H9 (cell line): ENCODE measurements at regions not wholly inside any gene's neighbourhood (a gene's known extent, or its start where the extent isn't known, plus 50 kb on each side); places are given as distances from the start of the nearest gene placed in this dataset.

Experiments used
- DNase-seq: peaks from one replicate; pipeline ENCODE4 v3.0.0-alpha.2; 2017
- H2AFZ ChIP-seq: one replicate; pipeline ENCODE4 v1.6.1; 2013; ENCODE audit warnings: mild to moderate bottlenecking, low read length, control low read depth, moderate library complexity
- H2AK5ac ChIP-seq: 2 replicates; pipeline ENCODE4 v1.6.1; 2013; ENCODE audit warnings: low read length, control low read depth, mixed read lengths; ENCODE audit not compliant: insufficient read length
- H2BK120ac ChIP-seq: one replicate; pipeline ENCODE4 v1.6.1; 2013; ENCODE audit warnings: low read depth, mild to moderate bottlenecking, low read length, control low read depth, inconsistent platforms; ENCODE audit not compliant: poor library complexity, severe bottlenecking
- H2BK12ac ChIP-seq: 2 replicates; pipeline ENCODE4 v1.6.1; 2013; ENCODE audit warnings: low read length, control low read depth, mixed read lengths, low read depth; ENCODE audit not compliant: insufficient read length
- H2BK15ac ChIP-seq: 2 replicates; pipeline ENCODE4 v1.6.1; 2013; ENCODE audit warnings: low read depth, low read length, control low read depth
- H2BK20ac ChIP-seq: one replicate; pipeline ENCODE4 v1.6.1; 2013; ENCODE audit warnings: low read depth, mild to moderate bottlenecking, low read length, control low read depth, inconsistent platforms; ENCODE audit not compliant: poor library complexity, severe bottlenecking
- H2BK5ac ChIP-seq: 2 replicates; pipeline ENCODE4 v1.6.1; 2013; ENCODE audit warnings: low read length, control low read depth, mixed read lengths; ENCODE audit not compliant: insufficient read length
- H3K14ac ChIP-seq: 2 replicates; pipeline ENCODE4 v1.6.1; 2013; ENCODE audit warnings: low read length, control low read depth; ENCODE audit not compliant: insufficient read depth
- H3K18ac ChIP-seq: 2 replicates; pipeline ENCODE4 v1.6.1; 2013; ENCODE audit warnings: low read depth, mild to moderate bottlenecking, mixed read lengths, low read length, control low read depth; ENCODE audit not compliant: insufficient read length
- H3K23ac ChIP-seq: 2 replicates; pipeline ENCODE4 v1.6.1; 2013; ENCODE audit warnings: low read length, control low read depth, mixed read lengths, low read depth; ENCODE audit not compliant: insufficient read length
- H3K23me2 ChIP-seq: 2 replicates; pipeline ENCODE4 v1.6.1; 2013; ENCODE audit warnings: low read depth, mild to moderate bottlenecking, mixed read lengths, low read length, control low read depth; ENCODE audit not compliant: insufficient read length, poor library complexity, severe bottlenecking
- H3K27ac ChIP-seq: 2 replicates; pipeline ENCODE4 v1.5.1; 2013; ENCODE audit warnings: low read length, control low read depth, mixed read lengths, low read depth; ENCODE audit not compliant: insufficient read length
- H3K27me3 ChIP-seq: 2 replicates; pipeline ENCODE4 v1.6.1; 2013; ENCODE audit warnings: low read length, control low read depth, inconsistent platforms; ENCODE audit not compliant: insufficient read depth
- H3K4ac ChIP-seq: 2 replicates; pipeline ENCODE4 v1.6.1; 2013; ENCODE audit warnings: low read depth, mild to moderate bottlenecking, control low read depth, inconsistent platforms, low read length, moderate library complexity
- H3K4me1 ChIP-seq: 2 replicates; pipeline ENCODE4 v1.6.1; 2013; ENCODE audit warnings: low read length, control low read depth, inconsistent platforms; ENCODE audit not compliant: insufficient read depth
- H3K4me2 ChIP-seq: 2 replicates; pipeline ENCODE4 v1.6.1; 2013; ENCODE audit warnings: low read length, control low read depth, mixed read lengths; ENCODE audit not compliant: insufficient read length, insufficient read depth
- H3K56ac ChIP-seq: 2 replicates; pipeline ENCODE4 v1.6.1; 2013; ENCODE audit warnings: low read depth, mild to moderate bottlenecking, mixed read lengths, low read length, control low read depth; ENCODE audit not compliant: insufficient read length
- H3K79me1 ChIP-seq: 2 replicates; pipeline ENCODE4 v1.6.1; 2013; ENCODE audit warnings: low read depth, mild to moderate bottlenecking, moderate library complexity, low read length, control low read depth, inconsistent platforms; ENCODE audit not compliant: insufficient read depth, poor library complexity, severe bottlenecking
- H3K79me2 ChIP-seq: 2 replicates; pipeline ENCODE4 v1.6.1; 2013; ENCODE audit warnings: low read length, control low read depth, inconsistent platforms; ENCODE audit not compliant: insufficient read depth
- H3K9ac ChIP-seq: 2 replicates; pipeline ENCODE4 v1.6.1; 2013; ENCODE audit warnings: low read length, control low read depth, mixed read lengths; ENCODE audit not compliant: insufficient read length; ENCODE audit errors: extremely low read depth
- H3K9me3 ChIP-seq: one replicate; pipeline ENCODE4 v1.6.1; 2013; ENCODE audit warnings: low read depth, low read length, inconsistent platforms; ENCODE audit not compliant: control insufficient read depth
- H3T11ph ChIP-seq: one replicate; pipeline ENCODE4 v1.6.1; 2013; ENCODE audit warnings: mild to moderate bottlenecking, low read length, control low read depth, inconsistent platforms
- H4K20me1 ChIP-seq: one replicate; pipeline ENCODE4 v1.6.1; 2013; ENCODE audit not compliant: control insufficient read depth, insufficient read length, insufficient read depth
- H4K5ac ChIP-seq: 2 replicates; pipeline ENCODE4 v1.6.1; 2013; ENCODE audit warnings: low read depth, mild to moderate bottlenecking, mixed read lengths, low read length, control low read depth; ENCODE audit not compliant: insufficient read length
- H4K8ac ChIP-seq: replicated peaks from 2 replicates; pipeline ENCODE4 v1.6.1; 2013; ENCODE audit warnings: low read length, control low read depth, mixed read lengths, low read depth; ENCODE audit not compliant: insufficient read length
- H4K91ac ChIP-seq: 2 replicates; pipeline ENCODE4 v1.6.1; 2013; ENCODE audit warnings: low read depth, mild to moderate bottlenecking, moderate library complexity, mixed read lengths, low read length, control low read depth; ENCODE audit not compliant: insufficient read length
- H3K27ac Mint-ChIP-seq, 3 experiments: 2 replicates in 2 of 3; 3 replicates in 1 of 3; pipeline ENCODE4 v1.8.0; 2020 to 2021; ENCODE audit warnings: mixed read lengths in 3 of 3, mild to moderate bottlenecking in 1 of 3, moderate library complexity in 1 of 3
- H3K27me3 Mint-ChIP-seq: 2 replicates; pipeline ENCODE4 v1.8.0; 2021; ENCODE audit warnings: low read depth, mild to moderate bottlenecking, moderate library complexity, mixed read lengths
- H3K36me3 Mint-ChIP-seq, 3 experiments: 2 replicates in 2 of 3; 3 replicates in 1 of 3; pipeline ENCODE4 v1.8.0; 2020 to 2021; ENCODE audit warnings: low read depth in 3 of 3, mixed read lengths in 3 of 3; ENCODE audit not compliant: insufficient read depth in 1 of 3
- H3K4me1 Mint-ChIP-seq, 2 experiments: 2 replicates each; pipeline ENCODE4 v1.8.0; 2020; ENCODE audit warnings: mixed read lengths in 2 of 2
- H3K4me3 Mint-ChIP-seq, 2 experiments: 2 replicates in 1 of 2; 3 replicates in 1 of 2; pipeline ENCODE4 v1.8.0; 2020 to 2021; ENCODE audit warnings: mild to moderate bottlenecking in 2 of 2, mixed read lengths in 2 of 2, moderate library complexity in 1 of 2
- H3K9me3 Mint-ChIP-seq, 2 experiments: 2 replicates in 1 of 2; 3 replicates in 1 of 2; pipeline ENCODE4 v1.8.0; 2020; ENCODE audit warnings: mild to moderate bottlenecking in 2 of 2, mixed read lengths in 2 of 2, moderate library complexity in 1 of 2
- CTCF ChIP-seq: fragments of 200-600 bp; sonication (generic); conservative IDR thresholded peaks from 3 replicates; pipeline ENCODE4 v1.8.0; 2021; ENCODE audit warnings: antibody characterized with exemption, mild to moderate bottlenecking
- WGBS: extraction: QIAGEN DNeasy Blood & Tissue Kit; methylation state at CpG from one replicate; pipeline ENCODE4 v1.1.7; 2013; ENCODE audit warnings: missing lambda C conversion rate, low lambda C conversion rate, mixed read lengths; ENCODE audit not compliant: insufficient read length; ENCODE audit errors: extremely low coverage; 5-methylcytosine and 5-hydroxymethylcytosine counted together

- Histone ChIP-seq H4K5ac (no peak overlapping the region), H2AFZ (no peak overlapping the region)
- no peak for TF ChIP-seq CTCF
These were observed 520.8 kb downstream of the PTPRU start for GRCh38 chr1:29756901-29757725.

More at GRCh38 chr1:29756901-29757725, 520.8 kb downstream of the PTPRU start:
- Histone ChIP-seq H3K18ac (no peak overlapping the region), H3K23ac (no peak overlapping the region), H3K27ac (no peak overlapping the region), H3K4me1 (no peaks in the 10 kb centered on the region), H3K23me2 (no peaks in the 10 kb centered on the region), H3K9me3 (no peaks in the 10 kb centered on the region), H2BK5ac (no peak overlapping the region), H2BK20ac (no peak overlapping the region), H3T11ph (no peak overlapping the region), H3K56ac (no peak overlapping the region), H3K9ac (no peak overlapping the region), H3K4ac (no peak overlapping the region), H3K27me3 (no peaks in the 10 kb centered on the region), H3K79me1 (no peaks in the 10 kb centered on the region), H2BK12ac (no peak overlapping the region), H4K20me1 (no peaks in the 10 kb centered on the region), H2BK120ac (no peak overlapping the region), H3K14ac (no peak overlapping the region), H3K4me2 (no peak overlapping the region), H3K79me2 (no peaks in the 10 kb centered on the region), H2BK15ac (no peak overlapping the region), H2AK5ac (no peak overlapping the region), H4K8ac (no peak overlapping the region), H4K91ac (no peak overlapping the region)
- Mint-ChIP-seq H3K4me3 (no peak overlapping the region), H3K4me1 (no peaks in the 10 kb centered on the region; a peak in 1 of 4 replicates), H3K27me3 (peaks cover 2% of the 10 kb centered on the region), H3K36me3 (no peaks in the 10 kb centered on the region), H3K9me3 (no peaks in the 10 kb centered on the region), H3K27ac (no peak overlapping the region; a peak in 3 of 7 replicates)
- WGBS, result no CpG with 5 or more reads among the region's 11 CpGs
- peak; percentile 8 for DNase-seq
